Vagina (tissue), 2 donors: ENCODE measurements at regions not wholly inside any gene's neighbourhood (a gene's known extent, or its start where the extent isn't known, plus 50 kb on each side); places are given as distances from the start of the nearest gene placed in this dataset.

ENCODE experiments used
- CTCF ChIP-seq, 3 experiments: fragments of 450-650 bp in 2 of 3; fragments of 200-600 bp in 1 of 3; sonication (generic) in 1 of 3; IDR thresholded peaks; one replicate each; pipeline ENCODE4 v1.5.1; 2017 to 2019; ENCODE audit warnings: antibody characterized with exemption in 3 of 3, mild to moderate bottlenecking in 2 of 3, moderate library complexity in 2 of 3
- POLR2A ChIP-seq, 2 donors: fragments of 450-650 bp; IDR thresholded peaks; one replicate each; pipeline ENCODE4 v1.6.1; 2017; ENCODE audit warnings: antibody characterized with exemption in 2 of 2, mild to moderate bottlenecking in 2 of 2, moderate library complexity in 2 of 2
- POLR2AphosphoS5 ChIP-seq, 2 donors: sonication (generic); formaldehyde crosslinking; IDR thresholded peaks; one replicate each; pipeline ENCODE4 v1.9.0; 2017; ENCODE audit warnings: antibody characterized with exemption in 2 of 2, mild to moderate bottlenecking in 2 of 2, low read depth in 1 of 2; ENCODE audit not compliant: insufficient read depth in 1 of 2

GRCh38 chr1:221316491-221317056 lies 425.3 kb downstream of the DUSP10 start:
- TF ChIP-seq CTCF (IDR thresholded peaks at IDR 0.05) (no peak), POLR2AphosphoS5 (IDR thresholded peaks at IDR 0.05; ENCODE audit: insufficient read depth in 1 of 2, low read depth in 1 of 2) (no peak), POLR2A (IDR thresholded peaks at IDR 0.05) (no peak)
